ENCODE measurements at regions not wholly inside any gene's neighbourhood (a gene's known extent, or its start where the extent isn't known, plus 50 kb on each side); places are given as distances from the start of the nearest gene placed in this dataset.
"Not testable (repeated sequence)": the region's sequence is repeated elsewhere in the genome, so short reads cannot be mapped to it uniquely, and the experiment has no call there.

GRCh38 chr13:87368639-87369038, 302.5 kb upstream of the SLITRK5 start:
- no peak for DNase-seq

GRCh38 chr13:87376081-87376480, 295.1 kb upstream of the SLITRK5 start:
- DNase-seq, result no peak

- DNase-seq, result no peak
Measured at GRCh38 chr13:87384099-87384498, 287.1 kb upstream of the SLITRK5 start.

- no peak for DNase-seq
Measured at GRCh38 chr13:87393358-87393757, 277.8 kb upstream of the SLITRK5 start.

- DNase-seq, result no peak
Measured at GRCh38 chr13:87398047-87398446, 273.1 kb upstream of the SLITRK5 start.

- DNase-seq, result no peak
Measured at GRCh38 chr13:87403748-87404432, 267.3 kb upstream of the SLITRK5 start.

- no peak for DNase-seq
Measured at GRCh38 chr13:87426742-87427141, 244.4 kb upstream of the SLITRK5 start.

- no peak for DNase-seq
Measured at GRCh38 chr13:87444135-87444534, 227.0 kb upstream of the SLITRK5 start.

GRCh38 chr13:87452281-87452680, 218.9 kb upstream of the SLITRK5 start:
- DNase-seq, result no peak

GRCh38 chr13:87453244-87453643, 217.9 kb upstream of the SLITRK5 start:
- DNase-seq, result no peak

- DNase-seq, result no peak
Measured at GRCh38 chr13:87459419-87459818, 211.8 kb upstream of the SLITRK5 start.

GRCh38 chr13:87497426-87497825, 173.7 kb upstream of the SLITRK5 start:
- no peak for DNase-seq

- DNase-seq, result no peak
Measured at GRCh38 chr13:87498681-87499080, 172.5 kb upstream of the SLITRK5 start.

- DNase-seq, result no peak
Measured at GRCh38 chr13:87524775-87525174, 146.4 kb upstream of the SLITRK5 start.

- DNase-seq, result no peak
Measured at GRCh38 chr13:87533776-87534175, 137.4 kb upstream of the SLITRK5 start.

- DNase-seq, result no peak
Measured at GRCh38 chr13:87535911-87536310, 135.3 kb upstream of the SLITRK5 start.

- no peak for DNase-seq
Measured at GRCh38 chr13:87536499-87536898, 134.7 kb upstream of the SLITRK5 start.

- DNase-seq, result no peak
Measured at GRCh38 chr13:87536899-87537298, 134.3 kb upstream of the SLITRK5 start.

- DNase-seq, result no peak
Measured at GRCh38 chr13:87537951-87538350, 133.2 kb upstream of the SLITRK5 start.

GRCh38 chr13:87538366-87539052, 132.7 kb upstream of the SLITRK5 start:
- no peak for DNase-seq

GRCh38 chr13:87553142-87553541, 118.0 kb upstream of the SLITRK5 start:
- no peak for DNase-seq

- no peak for DNase-seq
Measured at GRCh38 chr13:87554045-87554444, 117.1 kb upstream of the SLITRK5 start.

GRCh38 chr13:87557788-87558187, 113.4 kb upstream of the SLITRK5 start:
- DNase-seq, result no peak

GRCh38 chr13:87561580-87561979, 109.6 kb upstream of the SLITRK5 start:
- DNase-seq, result not testable (repeated sequence)

- DNase-seq, result no peak
Measured at GRCh38 chr13:87570669-87571068, 100.5 kb upstream of the SLITRK5 start.

Data from CD4-positive, alpha-beta T cell treated with Interleukin-17A for 1 hour (primary cell).